ENCODE measurements at regions not wholly inside any gene's neighbourhood (a gene's known extent, or its start where the extent isn't known, plus 50 kb on each side); places are given as distances from the start of the nearest gene placed in this dataset.

DNA sequence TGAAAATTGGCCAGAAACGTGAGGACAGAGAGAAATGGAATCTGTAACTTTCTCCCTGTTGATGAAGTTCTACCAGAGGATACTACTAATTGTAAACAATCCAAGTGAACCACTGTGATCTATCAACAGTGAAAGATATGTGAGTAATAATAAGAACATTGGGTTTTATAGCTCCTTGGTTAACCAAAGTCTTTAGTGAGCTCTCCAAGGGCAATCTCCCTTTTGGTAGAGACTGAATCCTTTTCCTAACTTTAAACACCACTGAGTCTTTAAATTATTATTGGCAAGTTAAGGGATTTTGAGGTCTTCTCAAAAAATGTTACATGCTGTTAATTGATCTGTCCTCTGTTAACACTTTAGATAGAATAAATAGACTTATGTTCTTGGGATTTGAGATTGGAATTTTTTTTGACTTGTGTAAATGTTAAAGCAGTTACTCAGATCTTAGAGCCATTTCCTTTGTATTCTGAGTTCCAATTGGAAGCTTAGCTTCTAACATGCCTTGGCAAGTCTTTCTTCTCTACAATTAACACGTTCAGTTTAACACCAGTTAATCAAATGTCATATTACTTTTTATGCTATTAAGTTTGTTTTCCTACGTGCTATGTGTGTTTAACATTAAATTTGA lies 338.2 kb upstream of the DDHD1 start (continued):
- TF ChIP-seq, protein P1, sequence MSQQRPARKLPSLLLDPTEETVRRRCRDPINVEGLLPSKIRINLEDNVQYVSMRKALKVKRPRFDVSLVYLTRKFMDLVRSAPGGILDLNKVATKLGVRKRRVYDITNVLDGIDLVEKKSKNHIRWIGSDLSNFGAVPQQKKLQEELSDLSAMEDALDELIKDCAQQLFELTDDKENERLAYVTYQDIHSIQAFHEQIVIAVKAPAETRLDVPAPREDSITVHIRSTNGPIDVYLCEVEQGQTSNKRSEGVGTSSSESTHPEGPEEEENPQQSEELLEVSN (IDR thresholded peaks at IDR 0.05): no peak
- TF ChIP-seq RNF2 (IDR thresholded peaks at IDR 0.05; ENCODE audit: borderline replicate concordance, low read depth, low read length, missing control alignments, poor library complexity, severe bottlenecking): no peak

Data from H1 (cell line).